Suprapubic skin (tissue), 4 donors: ENCODE measurements at regions not wholly inside any gene's neighbourhood (a gene's known extent, or its start where the extent isn't known, plus 50 kb on each side); places are given as distances from the start of the nearest gene placed in this dataset.

ENCODE experiments used
- DNase-seq, 2 donors: peaks; one replicate each; pipeline ENCODE4 v3.0.0-alpha.2; 2019; ENCODE audit warnings: low spot score in 2 of 2
- H3K27ac ChIP-seq: fragments of 200-600 bp; sonication (generic); one replicate; pipeline ENCODE4 v1.5.1; 2019
- H3K27me3 ChIP-seq: fragments of 200-600 bp; sonication (generic); one replicate; pipeline ENCODE4 v1.5.1; 2019
- H3K36me3 ChIP-seq: fragments of 200-600 bp; sonication (generic); one replicate; pipeline ENCODE4 v1.5.1; 2019
- H3K4me1 ChIP-seq: fragments of 200-600 bp; sonication (generic); one replicate; pipeline ENCODE4 v1.5.1; 2019
- H3K4me3 ChIP-seq: fragments of 200-600 bp; sonication (generic); one replicate; pipeline ENCODE4 v1.5.1; 2019; ENCODE audit warnings: mild to moderate bottlenecking
- H3K9me3 ChIP-seq: fragments of 200-600 bp; sonication (generic); one replicate; pipeline ENCODE4 v1.5.1; 2019
- EP300 ChIP-seq: sonication (generic); formaldehyde crosslinking; IDR thresholded peaks from one replicate; pipeline ENCODE4 v1.6.1; 2017; ENCODE audit warnings: antibody characterized with exemption
- POLR2A ChIP-seq, 2 donors: fragments of 450-650 bp; IDR thresholded peaks; one replicate each; pipeline ENCODE4 v1.6.1; 2017; ENCODE audit warnings: antibody characterized with exemption in 2 of 2, mild to moderate bottlenecking in 2 of 2, moderate library complexity in 2 of 2
- POLR2AphosphoS5 ChIP-seq, 3 donors: sonication (generic); formaldehyde crosslinking; IDR thresholded peaks; one replicate each; pipeline ENCODE4 v1.6.1; 2017; ENCODE audit warnings: antibody characterized with exemption in 3 of 3
- WGBS: methylation state at CpG from one replicate; pipeline ENCODE4 v1.1.5; 2018; 5-methylcytosine and 5-hydroxymethylcytosine counted together
- TF ChIP-seq, protein P1 (sequence below), 2 donors: fragments of 200-600 bp in 1 of 2; fragments of 450-650 bp in 1 of 2; sonication (generic) in 1 of 2; IDR thresholded peaks; one replicate each; pipeline ENCODE4 v1.5.1; 2016 to 2019; ENCODE audit warnings: antibody characterized with exemption in 2 of 2, mild to moderate bottlenecking in 1 of 2, moderate library complexity in 1 of 2

DNA sequence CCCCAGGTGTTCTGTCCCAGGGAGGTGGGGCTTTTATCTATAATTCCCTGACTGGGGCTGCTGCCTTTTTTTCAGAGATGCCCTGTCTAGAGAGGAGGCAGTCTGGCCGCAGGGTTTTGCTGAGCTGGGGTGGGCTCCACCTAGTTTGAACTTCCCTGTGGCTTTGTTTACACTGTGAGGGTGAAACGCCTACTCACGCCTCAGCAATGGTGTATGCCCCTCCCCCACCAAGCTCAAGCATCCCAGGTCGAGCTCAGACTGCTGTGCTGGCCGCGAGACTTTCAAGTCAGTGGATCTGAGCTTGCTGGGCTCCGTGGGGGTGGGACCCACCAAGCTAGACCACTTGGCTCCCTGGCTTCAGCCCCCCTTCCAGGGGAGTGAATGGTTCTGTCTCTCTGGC, 124.3 kb downstream of the CENPF start:
- 17% methylated on average over 4 of the region's 7 CpGs for WGBS
- Histone ChIP-seq H3K9me3 (peaks cover 5% of the 10 kb centered on the region), H3K36me3 (no peaks in the 10 kb centered on the region), H3K4me3 (no peak overlapping the region), H3K27me3 (no peaks in the 10 kb centered on the region), H3K27ac (no peak overlapping the region), H3K4me1 (no peaks in the 10 kb centered on the region)
- TF ChIP-seq, protein P1, sequence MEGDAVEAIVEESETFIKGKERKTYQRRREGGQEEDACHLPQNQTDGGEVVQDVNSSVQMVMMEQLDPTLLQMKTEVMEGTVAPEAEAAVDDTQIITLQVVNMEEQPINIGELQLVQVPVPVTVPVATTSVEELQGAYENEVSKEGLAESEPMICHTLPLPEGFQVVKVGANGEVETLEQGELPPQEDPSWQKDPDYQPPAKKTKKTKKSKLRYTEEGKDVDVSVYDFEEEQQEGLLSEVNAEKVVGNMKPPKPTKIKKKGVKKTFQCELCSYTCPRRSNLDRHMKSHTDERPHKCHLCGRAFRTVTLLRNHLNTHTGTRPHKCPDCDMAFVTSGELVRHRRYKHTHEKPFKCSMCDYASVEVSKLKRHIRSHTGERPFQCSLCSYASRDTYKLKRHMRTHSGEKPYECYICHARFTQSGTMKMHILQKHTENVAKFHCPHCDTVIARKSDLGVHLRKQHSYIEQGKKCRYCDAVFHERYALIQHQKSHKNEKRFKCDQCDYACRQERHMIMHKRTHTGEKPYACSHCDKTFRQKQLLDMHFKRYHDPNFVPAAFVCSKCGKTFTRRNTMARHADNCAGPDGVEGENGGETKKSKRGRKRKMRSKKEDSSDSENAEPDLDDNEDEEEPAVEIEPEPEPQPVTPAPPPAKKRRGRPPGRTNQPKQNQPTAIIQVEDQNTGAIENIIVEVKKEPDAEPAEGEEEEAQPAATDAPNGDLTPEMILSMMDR (IDR thresholded peaks at IDR 0.05): no peak
- TF ChIP-seq POLR2AphosphoS5 (IDR thresholded peaks at IDR 0.05): no peak
- TF ChIP-seq EP300: no peak
- no peak for TF ChIP-seq POLR2A (IDR thresholded peaks at IDR 0.05)
- no peak for DNase-seq

DNA sequence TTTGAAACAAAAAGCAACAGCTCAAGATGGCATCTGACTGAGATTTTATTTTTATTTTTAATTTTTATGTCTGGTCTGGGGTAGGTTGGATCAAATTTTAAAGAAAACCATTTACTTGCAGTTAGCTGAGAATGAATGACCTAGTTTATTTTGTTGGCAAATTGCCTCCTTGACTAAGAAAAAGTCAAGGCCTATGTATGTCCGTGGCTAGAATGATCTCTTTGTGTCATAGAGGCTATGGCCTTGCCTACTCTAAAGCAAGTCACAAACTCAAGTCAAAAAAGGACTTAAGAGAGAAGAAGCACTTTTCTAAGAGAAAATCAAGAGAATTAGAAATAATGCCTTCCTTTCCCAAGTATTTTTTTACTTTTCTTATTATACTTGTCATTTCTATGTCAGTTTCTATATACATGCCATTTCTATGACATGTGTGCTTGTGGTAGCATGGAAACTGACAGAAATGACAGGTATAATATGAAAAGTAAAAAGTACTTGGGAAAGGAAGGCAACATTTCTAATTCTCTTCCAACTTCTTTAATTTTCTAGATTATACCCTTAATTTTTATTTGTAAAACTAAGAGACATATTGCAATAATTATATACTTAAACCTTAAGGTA, 136.7 kb downstream of the CENPF start:
- H3K36me3 ChIP-seq: no peaks in the 10 kb centered on the region
- DNase-seq: no peak
- H3K4me1 ChIP-seq: no peaks in the 10 kb centered on the region
- H3K27ac ChIP-seq: no peak overlapping the region
- no peak for TF ChIP-seq EP300
- no peak for TF ChIP-seq POLR2AphosphoS5 (IDR thresholded peaks at IDR 0.05)
- no peak for TF ChIP-seq POLR2A (IDR thresholded peaks at IDR 0.05)
- TF ChIP-seq, protein P1 (IDR thresholded peaks at IDR 0.05): no peak
- WGBS: 55% methylated on average over 1 of the region's 1 CpG
- H3K27me3 ChIP-seq: no peaks in the 10 kb centered on the region
- no peak overlapping the region for H3K4me3 ChIP-seq
- H3K9me3 ChIP-seq: no peaks in the 10 kb centered on the region

DNA sequence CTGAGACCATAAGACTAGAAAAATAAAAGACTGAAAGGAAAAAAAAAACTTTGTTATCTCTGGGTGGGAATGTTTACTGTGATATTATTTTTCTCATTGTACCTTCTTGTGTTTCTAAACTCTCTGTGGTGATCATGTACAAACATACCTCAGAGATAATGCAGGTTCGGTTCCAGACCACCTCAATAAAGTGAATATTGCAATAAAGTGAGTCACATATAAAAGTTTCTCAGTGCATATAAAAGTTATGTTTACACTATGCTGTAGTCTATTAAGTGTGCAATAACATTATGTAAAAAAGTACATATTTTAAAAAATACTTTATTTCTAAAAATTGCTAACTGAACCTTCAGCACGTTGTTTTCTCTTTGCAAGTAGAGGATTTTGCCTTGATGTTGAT, 137.5 kb downstream of the CENPF start:
- DNase-seq: no peak
- Histone ChIP-seq H3K27me3 (no peaks in the 10 kb centered on the region), H3K4me3 (no peak overlapping the region), H3K36me3 (no peaks in the 10 kb centered on the region), H3K4me1 (no peaks in the 10 kb centered on the region), H3K27ac (no peak overlapping the region), H3K9me3 (no peaks in the 10 kb centered on the region)
- TF ChIP-seq, protein P1 (IDR thresholded peaks at IDR 0.05): no peak
- TF ChIP-seq POLR2AphosphoS5 (IDR thresholded peaks at IDR 0.05) (no peak), EP300 (no peak), POLR2A (IDR thresholded peaks at IDR 0.05) (no peak)
- WGBS: 91% methylated on average over 2 of the region's 2 CpGs

DNA sequence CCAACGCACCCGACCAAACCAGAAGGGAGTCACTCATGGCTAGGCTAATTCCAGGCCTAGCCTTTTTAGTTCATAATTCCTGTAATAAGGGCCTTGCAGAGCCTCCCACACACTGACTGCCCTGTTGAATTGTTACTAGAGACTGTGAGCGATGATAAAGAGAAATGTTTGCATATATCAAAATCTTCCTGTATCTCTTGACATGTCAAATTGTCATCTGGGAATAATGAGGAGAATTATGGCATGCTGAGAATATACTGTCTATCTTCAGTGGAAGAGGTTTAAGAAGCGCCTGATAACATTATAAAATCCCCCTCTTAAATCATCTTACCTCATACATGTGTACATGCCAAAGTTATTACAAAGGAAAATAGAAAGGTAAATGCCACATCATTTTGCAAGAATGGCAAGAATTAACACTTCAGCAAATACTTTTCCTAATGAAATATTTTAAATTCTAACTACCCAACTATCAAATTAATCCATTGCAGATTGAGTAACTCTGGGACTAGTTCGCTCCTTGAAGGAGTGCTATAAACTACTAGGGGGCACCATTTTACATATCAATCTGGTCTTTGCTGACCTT, 144.1 kb downstream of the CENPF start:
- TF ChIP-seq, protein P1 (IDR thresholded peaks at IDR 0.05): no peak
- no peak for TF ChIP-seq EP300
- no peak for TF ChIP-seq POLR2A (IDR thresholded peaks at IDR 0.05)
- no peak for TF ChIP-seq POLR2AphosphoS5 (IDR thresholded peaks at IDR 0.05)
- Histone ChIP-seq H3K27me3 (no peaks in the 10 kb centered on the region), H3K36me3 (no peaks in the 10 kb centered on the region), H3K9me3 (no peaks in the 10 kb centered on the region), H3K4me3 (no peak overlapping the region), H3K27ac (no peak overlapping the region), H3K4me1 (no peaks in the 10 kb centered on the region)
- 71% methylated on average over 5 of the region's 5 CpGs for WGBS
- no peak for DNase-seq

DNA sequence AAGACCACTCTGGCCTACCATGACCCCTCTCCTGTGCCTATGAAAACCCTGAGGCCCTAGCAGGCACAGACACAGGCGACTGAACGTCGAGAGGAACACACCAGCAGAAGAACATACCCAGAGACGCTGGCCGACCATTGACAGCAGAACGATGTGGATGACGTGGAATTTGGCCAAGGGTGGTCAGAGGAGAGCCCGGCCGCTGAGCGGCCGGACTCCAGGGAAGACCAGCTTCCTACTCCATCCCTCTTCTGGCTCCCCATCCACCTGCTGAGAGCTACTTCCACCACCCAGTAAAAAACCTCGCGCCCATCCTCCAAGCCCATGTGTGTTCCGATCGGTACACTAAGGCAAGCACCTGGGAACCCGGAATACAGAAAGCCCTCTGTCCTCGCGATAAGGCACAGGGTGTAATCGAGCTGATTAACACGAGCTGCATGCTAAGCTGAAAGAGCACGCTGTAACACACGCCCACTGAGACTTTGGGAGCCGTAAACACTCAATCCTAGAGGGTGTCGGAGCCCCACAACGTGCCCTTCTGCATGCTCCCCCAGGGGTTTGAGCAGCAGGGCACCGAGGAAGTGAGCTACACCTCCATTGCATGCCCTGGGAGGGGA, 150.3 kb downstream of the CENPF start:
- Histone ChIP-seq H3K36me3 (no peaks in the 10 kb centered on the region), H3K9me3 (no peaks in the 10 kb centered on the region), H3K4me1 (no peaks in the 10 kb centered on the region), H3K27ac (no peak overlapping the region), H3K27me3 (no peaks in the 10 kb centered on the region), H3K4me3 (no peak overlapping the region)
- TF ChIP-seq EP300 (no peak), POLR2AphosphoS5 (IDR thresholded peaks at IDR 0.05) (no peak), POLR2A (IDR thresholded peaks at IDR 0.05) (no peak)
- TF ChIP-seq, protein P1 (IDR thresholded peaks at IDR 0.05): no peak
- WGBS: 87% methylated on average over 26 of the region's 26 CpGs
- DNase-seq: no peak
